ENCODE measurements at regions not wholly inside any gene's neighbourhood (a gene's known extent, or its start where the extent isn't known, plus 50 kb on each side); places are given as distances from the start of the nearest gene placed in this dataset.

DNA sequence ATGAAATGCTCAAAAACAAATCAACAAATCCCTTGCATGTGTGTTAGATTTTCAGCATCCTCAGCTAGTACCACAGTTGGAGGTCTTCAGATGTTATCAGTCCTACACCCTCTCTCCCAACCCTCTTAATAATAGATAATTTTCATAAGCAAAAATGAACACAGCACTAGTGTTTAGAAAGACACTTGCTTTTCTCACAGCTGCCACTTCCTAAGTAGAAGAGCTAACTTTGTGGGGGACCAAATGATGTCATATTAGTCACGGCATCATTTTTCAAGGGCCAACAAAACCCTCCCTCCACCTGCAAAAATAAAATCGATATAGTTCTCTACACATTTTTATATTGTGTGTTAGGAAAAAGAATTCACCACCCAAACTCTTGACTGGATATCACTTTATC lies 163.5 kb upstream of the GYPA start:
- DNase-seq = no peak

DNA sequence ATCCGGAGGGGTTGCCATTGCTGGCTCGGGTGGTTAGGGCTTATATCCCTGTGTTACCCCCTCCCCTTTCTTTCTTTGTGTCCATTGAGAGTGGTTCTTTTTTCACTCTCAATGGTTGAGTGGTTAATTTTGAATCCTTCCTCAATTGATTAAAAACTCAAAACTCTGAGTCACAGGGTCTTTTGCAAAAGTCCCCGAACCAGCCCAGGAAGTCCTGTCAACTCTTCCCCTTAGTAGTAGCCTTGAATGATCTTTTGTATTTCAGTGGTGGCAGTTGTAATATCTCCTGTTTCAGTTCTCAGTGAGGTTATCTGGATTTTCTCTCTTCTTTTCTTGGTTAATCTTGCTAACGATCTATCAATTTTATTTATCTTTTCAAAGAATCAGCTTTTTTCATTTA lies 170.0 kb upstream of the GYPA start:
- DNase-seq = no peak

DNA sequence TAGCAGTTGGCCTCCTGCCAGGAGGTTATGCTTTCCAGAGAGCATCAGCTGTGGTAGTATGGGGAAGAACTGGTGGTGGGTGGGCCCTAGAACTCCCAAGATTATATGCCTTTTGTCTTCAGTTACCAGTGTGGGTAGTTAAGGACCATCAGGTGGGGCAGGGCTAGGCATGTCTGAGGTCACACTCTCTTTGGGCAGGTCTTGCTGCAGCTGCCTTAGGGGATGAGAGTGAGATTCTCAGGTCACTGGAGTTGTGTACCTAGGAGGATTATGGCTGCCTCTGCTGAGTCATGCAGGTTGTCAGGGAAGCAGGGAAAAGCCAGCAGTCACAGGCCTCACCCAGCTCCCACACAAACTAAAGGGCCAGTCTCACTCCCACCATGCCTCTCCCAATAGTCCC lies 172.9 kb upstream of the GYPA start:
- no peak for DNase-seq

DNA sequence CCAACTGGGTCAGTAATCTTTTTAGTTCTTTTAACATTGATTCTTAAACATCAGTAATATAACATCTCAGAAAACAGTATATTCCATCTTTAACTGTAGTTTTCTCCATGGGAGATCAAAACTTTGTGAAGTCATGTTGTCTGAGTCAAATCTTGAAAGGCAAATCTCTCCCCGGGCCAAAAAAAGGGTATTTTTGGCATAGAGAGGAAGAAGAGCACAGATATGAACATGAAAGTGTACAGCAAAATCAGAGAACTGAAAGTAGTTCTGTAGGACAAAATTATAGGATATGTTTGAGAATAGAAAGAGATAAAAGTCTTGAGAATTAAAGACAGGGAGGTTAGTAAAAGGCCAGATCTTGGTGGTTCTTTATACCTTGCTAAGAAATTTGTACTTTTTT lies 176.4 kb upstream of the GYPA start:
- DNase-seq = no peak

DNA sequence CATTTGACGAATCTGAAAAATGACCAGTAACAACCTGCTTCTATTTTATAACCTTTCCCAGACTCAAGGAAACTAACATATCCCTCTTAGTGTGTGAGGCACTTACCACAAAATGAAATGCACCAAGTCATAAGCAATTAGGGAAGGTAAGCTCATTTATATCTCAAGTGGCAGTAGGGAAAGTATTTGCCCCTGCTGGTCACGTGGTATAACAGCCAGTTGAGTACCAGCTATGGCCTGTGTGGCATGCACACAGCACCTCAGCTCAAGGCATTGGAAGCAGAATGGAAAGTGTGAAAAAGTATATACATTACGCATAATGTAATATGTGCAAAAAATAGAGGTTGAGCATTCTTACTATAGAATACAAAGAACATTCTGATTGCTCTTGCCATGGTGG lies 178.3 kb upstream of the GYPA start:
- no peak for DNase-seq

DNA sequence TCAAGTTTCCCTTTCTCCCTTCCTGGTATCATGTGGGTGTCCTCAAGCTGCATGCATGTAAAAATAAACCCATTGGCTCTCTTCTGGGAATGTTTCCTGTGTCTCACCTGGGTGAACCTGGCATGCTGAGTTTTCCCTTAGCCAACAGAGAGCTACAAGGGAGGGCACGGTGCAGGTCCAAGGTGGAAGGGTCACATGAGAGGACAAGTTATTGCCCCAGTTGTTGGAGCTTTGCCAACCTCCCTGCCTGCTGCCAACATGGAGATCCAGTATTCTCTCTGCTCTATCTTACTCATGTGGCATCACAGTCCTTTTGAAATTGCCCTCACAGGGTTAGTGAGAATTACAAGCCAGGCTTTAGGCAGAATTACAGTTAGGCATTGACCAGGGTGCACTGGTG lies 196.1 kb upstream of the GYPA start:
- no peak for DNase-seq

DNA sequence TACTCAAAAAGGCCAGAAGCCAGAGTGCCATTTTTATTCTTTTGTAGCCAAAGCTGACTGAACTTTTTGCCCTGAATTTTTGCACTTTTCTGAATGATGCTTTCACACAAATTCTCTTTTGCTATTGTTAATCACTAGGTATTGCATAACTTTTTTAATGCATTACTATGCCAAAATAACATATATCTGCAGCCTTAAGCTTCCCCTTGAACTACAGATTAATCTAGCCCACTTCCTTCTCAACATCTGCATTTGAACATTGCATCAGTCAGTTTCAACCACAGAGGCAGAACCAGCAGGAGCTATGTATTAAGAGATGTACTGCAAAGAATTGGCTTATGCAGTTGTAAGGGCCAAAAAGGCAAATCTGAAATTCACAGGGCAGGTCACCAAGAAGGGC lies 197.6 kb upstream of the GYPA start:
- no peak for DNase-seq

DNA sequence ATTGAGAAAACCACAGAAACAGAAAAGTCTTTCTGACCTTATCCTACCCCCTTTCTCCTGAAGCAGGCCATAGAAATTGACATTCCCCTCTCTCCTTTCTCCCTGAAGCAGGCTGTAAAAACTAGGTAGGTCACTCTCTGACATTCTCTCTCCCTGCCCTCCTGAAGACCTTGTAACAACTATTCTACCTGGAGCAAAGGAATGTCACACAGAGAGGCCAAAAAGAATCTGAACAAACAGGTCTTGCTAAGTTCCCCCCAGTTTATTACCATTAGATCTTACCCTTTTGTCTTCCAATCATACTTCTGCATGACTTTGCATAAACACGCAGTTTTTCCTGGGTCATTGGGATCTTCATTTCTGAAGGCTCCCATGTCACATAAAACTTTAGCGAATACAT lies 198.3 kb upstream of the GYPA start:
- no peak for DNase-seq

DNA sequence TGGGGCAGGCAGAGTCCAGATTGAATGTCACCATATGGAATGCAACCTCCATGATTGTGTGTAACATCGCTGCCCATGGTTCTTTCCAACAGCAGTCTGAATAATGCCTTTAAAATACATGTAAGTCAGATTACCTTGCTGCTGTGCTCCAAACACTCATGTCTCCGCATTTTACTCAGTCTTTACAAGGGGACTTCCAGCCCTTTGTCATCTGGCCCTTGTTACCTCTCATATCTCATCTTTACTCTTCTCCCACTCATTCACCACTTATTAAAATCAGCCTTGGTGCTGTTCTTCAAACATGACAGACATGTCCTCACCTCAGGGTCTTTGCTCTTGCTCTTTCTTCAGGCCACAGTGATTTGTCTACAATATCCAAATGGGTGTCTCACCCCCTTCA lies 200.4 kb upstream of the GYPA start:
- no peak for DNase-seq

DNA sequence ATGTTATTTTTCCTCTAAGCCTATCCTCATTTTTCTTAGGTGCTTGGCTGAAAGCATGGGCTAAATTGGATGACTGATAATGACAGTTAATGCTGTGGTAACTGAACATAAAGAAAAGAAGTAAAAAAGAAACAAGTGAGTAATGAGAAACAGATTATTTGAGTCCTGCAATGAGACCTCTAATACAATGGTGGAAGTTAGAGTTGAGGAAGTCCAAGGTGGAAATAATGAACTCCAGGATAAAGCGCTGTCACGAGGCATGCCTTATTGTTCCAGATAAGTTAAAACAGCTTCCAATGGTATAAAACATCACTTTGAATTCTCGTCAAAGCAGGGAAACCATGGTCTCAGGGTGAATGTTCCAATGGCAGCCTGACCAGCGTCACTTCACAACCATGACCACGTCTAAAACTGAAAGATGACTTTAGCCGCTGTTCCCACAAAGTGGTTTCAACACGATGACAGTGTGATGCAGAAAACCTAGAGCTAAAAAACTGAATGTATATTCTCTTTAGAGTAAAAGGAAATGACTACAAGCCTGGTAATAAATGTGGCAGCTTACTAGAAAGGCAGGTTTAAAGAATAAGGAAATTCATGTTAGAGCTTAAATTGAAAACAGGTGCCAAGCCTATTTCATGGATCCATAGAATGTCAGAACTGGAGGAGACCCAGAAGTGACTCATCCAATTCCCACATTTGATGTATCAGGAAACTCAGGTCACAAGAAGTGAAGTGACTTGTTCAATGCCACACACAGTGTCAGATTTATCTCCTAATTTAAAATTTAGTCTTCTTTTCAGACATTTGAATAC lies 202.6 kb upstream of the GYPA start:
- no peak for DNase-seq

DNA sequence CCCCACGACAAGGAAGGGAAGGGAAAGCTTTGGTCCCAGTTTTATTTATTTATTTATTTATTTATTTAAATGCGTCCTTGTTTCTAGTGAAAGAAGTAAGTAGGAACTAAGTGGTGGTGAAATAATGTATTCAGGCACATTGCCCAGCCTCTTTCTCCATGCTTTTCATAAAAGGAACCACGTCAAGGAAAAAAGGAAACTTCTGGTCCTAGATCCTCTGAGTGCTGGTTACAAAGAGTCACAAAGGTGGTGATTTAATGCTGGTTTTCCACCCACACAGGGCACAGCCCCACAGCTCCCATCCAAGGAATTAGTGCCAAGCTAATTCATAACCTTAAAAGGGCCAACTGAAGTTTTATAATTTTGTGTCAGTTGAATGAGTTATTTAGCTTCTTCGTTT lies 206.6 kb upstream of the GYPA start:
- DNase-seq = no peak

DNA sequence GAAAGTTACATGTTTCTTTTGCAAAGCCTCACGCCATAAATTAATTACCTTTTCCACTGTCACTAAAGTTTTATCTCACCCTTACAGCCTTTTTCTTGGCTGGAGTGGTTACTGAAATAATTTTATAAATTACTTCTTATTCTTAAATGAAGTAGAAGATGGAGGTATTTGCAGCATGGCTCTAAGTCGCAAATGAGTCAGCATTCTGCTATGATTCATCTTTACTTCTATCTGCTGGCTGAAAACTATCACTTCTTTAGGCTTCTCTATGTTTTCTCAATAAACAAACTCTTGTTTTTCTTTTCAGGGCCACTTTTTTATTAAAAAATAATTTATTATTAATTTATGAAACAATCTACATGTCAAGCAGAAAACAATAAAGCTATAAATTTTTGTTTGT lies 210.2 kb upstream of the GYPA start:
- DNase-seq = no peak

DNA sequence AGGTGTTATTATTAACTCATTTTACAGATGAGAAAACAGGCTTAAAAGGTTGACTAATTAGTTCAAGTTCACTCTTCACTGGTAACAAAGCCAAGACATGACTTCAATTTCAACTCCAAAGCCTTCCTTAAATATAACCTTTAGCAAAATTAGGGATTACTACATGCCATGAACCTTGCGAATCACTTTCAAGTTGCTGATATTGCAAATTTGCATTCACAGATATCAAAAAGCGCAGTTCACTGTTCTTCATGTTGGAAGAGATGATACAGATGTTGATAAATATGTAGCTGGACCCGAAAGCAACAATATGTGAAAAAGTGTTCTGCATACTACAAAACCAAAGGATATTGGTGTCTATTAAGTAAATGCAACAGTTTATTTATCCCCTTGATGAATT lies 210.8 kb upstream of the GYPA start:
- no peak for DNase-seq

DNA sequence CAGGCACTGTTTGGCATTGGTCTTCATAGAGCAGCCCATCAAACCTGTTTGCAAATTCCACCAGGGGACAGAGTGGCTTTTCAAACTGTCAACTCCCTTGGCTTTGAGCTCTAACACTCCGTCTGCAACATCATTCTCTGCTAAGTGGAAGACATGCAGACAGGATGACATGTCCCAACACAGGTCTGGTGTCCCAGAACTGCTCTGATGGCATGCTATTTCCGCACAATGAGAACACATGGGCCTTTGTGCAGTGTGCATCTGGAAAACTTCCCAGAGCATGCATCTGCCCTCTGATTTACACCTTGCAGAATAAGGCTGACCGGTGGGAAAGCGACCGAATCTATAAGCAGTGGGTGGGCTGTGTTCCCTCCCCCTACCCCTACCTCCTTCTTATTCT lies 212.8 kb upstream of the GYPA start:
- DNase-seq = no peak

DNA sequence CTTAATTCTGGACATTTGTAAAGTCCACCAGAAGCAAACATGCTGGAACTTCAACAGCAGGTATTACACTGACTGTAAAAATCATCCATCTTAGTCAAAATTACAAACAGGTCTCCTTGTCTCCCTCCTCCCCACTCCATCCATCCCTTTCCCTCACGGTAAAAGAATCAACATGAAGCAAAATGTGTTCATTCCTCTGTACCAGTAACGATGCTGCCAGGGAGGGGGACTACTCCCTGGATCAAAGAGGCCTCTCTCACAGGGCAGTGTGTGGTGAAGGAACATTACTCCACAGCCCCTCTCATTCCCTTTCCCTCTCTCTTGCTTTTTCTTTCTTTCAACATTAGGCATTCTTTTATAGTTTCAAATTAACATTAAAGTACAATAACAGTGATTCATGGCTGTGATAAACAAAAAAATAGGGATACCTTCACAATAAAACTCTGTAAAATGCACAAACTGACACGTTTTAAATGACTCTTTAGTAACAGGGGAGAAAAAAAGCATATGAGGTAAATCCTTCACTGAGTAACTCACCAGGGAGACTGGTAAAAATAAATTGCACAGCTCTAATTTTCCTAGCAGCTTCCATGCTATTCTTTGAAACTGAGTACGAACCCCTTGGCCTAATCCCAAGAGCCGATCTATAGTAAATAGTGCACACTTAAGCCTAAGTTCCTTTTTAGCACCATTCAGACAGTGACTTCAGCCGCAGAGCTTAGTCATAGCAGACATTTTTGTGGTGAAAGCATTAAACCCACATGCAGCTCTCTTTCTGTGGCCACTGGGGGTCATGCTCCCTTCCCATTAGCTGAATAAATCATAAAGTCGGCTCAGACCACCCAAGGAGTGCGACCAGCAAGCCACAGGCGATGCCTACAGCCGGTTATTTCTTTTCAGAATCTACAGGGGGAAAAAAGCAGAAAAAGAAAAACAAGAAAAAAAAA lies 215.6 kb upstream of the GYPA start:
- peak; percentile 5 for DNase-seq

DNA sequence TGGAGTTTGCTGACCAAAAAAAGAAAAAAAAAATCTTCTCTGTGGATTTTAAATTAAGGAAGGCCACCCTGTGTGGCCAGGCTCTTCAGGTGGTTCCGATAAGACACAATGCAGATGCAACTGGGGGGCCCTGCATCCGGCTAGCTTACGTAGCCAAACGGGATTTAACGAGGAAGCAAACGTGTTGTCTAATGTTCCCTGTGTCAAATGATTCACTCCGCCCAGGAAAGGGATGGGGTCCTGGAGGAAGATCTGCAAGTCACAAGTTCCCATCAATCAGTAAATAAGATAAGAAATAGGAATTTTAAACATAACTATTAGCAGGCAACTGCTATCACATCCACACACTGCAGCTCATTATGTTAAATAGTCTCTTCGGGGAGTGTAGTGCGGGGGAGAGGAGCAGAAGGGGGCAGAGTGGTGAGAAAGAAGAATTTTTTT lies 216.4 kb upstream of the GYPA start:
- no peak for DNase-seq

DNA sequence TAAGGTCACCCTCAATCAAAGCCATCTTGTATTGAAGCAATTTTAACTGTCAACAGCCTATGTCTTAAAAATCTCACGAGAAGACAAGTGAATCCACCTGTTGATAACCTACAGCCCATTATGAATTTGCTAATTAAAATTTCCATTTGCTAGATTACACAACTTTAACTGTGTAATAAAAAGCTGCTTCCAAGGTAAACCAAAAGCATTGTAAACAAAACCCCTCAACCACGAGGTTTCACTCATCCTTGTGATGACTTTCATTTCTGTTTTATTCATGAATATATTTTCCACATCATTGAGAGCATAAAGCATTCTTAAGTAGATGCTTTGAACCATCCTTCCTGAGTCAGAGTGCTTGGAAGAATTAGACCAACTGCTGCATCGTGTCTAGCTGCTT lies 217.5 kb upstream of the GYPA start:
- DNase-seq = no peak

DNA sequence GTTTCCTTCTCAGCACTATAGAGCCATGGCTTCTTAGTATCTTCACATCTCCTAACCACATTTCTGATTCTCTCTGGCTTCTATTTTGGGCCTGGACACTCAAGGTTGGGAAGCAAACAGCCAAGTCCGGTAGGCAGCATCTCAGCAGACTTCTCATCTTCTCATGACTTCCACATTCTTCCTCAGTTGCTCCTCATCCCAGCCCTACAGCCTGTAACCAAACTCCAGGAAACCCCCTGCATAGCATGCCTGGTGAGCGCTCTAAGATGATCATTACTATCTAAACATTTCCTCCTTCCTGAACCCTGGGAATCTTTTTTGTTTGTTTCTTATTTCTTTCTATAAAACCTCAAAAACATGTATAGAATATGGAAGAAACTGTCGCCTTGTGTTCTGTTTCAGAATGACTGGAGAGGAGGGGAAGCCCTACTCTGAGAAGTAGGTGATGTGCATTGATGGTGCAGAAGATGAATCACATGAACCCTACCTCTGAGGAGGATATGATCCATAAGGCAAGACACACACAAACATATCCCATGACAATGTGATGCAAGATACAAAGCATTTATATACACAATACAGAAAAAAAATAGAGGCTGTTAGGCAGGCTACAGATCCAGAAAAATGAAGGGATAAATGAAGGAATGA lies 219.8 kb upstream of the GYPA start:
- DNase-seq = no peak

DNA sequence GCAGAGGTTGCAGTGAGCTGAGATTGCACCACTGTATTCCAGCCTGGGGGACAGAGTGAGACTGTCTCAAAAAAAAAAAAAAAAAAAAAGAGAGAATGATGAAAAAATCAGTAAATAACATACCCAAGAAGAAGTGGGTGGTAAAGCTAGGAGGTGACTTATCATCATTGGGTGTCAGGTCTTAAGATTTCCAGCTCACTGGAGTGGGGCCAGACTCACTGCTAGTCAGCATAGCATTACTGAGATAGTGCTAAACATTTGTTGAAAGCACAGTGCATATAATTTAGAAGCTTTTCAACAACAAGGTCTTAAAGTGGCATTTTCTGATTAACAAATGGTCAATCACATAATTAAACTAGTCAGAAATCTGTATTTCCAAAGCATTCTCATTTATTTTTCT lies 221.8 kb upstream of the GYPA start:
- DNase-seq = no peak

DNA sequence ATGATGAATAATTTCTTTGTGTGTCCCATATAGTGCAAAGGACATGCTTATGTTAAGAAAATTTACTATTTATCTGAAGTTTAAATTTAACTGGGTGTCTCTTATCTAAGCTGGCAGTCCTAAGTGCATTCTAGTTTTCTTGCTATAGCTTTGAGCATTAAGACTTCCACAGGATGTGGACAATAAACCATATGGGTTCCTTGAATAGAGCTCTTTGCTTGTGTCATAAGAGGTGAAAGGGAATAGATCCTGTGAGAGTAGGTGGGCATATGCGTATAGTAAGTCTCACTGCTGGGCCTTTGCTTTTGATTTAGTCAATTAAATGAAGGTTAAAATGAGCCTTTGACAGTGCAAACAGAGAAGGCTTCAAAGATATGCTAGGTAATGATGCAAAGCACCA lies 223.4 kb upstream of the GYPA start:
- no peak for DNase-seq

DNA sequence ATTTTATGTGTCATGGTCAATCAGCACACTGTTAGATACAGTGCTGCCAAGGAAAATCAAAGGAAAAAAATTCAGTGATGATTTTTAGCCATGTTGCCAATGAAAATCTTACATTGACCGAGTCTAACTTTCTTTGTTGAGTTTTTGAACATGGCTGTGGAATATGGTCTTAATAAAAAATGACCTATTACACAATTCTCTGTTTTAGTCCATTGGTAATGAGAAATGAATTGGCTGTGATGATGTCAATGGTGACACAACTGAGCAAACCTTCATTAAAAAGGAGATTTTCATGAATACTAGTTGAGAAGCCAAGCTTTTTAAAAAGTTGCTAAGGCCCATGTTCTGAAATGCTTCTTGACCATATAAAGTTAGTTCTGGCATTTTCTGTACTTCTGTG lies 225.9 kb upstream of the GYPA start:
- no peak for DNase-seq

DNA sequence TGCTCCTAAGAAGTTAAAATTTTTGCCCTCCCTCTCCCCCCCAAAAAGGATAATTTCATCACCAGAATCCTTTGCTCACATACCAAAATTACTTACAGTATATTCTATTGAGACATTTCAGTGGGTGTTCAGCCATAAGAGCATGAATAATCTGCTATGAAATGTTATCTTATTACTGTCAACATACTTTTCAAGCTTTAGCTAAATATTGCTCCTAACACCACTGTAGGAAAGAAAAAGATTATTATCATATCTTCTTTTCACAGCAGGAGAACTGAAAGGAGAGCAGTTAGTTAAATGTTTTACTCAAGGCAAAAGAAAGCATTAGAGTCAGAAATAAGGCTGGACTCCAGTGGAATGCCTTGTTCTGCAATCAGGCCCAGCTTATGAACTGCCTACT lies 231.0 kb upstream of the GYPA start:
- DNase-seq = no peak

DNA sequence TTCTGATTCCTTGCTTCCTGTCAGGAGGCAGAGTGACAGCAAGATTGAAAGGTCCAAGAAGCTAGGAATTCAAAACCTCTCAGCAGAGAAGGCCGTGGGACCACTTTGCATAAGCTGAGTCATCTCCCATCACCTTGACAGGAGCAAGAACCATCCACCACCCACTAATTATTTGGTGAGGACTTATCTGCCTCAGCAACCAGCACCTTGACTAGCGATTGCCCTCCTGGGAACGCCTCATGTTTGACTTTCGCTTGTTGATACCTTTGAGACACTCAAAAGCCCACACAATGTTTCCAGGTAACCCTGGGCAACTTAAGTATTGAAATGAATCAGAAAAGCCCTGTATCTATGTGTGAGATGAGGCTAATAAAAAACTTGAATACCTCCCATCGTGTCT lies 233.5 kb upstream of the GYPA start:
- DNase-seq = peak; percentile 4

DNA sequence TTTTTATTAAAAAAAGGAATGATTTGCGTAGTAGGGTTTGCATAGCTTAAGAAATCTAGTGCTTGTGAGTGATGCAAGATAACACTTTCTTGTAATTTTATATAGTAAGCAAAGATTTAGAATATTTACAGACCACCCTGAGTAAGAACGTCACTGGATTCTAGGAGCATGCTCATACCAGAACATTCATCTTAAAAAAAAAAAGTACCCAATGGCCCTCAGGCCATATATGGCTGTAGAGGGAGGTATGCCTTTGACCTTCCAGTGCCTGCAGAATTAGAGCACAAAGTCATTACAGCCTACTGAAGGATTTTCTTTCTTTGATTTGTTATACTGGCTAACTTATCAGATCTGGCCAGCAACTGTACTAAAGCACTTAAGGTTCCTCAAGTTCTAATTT lies 236.3 kb upstream of the GYPA start:
- DNase-seq = no peak
